Activated T-helper 1 cell treated with anti-CD3 and anti-CD28 coated beads, Interleukin-12 subunit alpha, Interleukin-12 subunit beta, Interleukin-2, Interleukin-4 antibody, amounts not matched to agents 30 ng/mL and 10 ng/mL and 1 ng/mL, durations not matched to agents 14 hours and 24 hours and 36 hours (primary cell): ENCODE measurements at regions not wholly inside any gene's neighbourhood (a gene's known extent, or its start where the extent isn't known, plus 50 kb on each side); places are given as distances from the start of the nearest gene placed in this dataset.

ENCODE experiments used
- DNase-seq: peaks from one replicate; pipeline ENCODE4 v3.0.0; 2021; ENCODE audit warnings: low spot score
- H3K27ac Mint-ChIP-seq: one replicate; pipeline ENCODE4 v1.8.0; 2021; ENCODE audit warnings: mild to moderate bottlenecking, mixed read lengths
- H3K27me3 Mint-ChIP-seq: one replicate; pipeline ENCODE4 v1.8.0; 2022; ENCODE audit warnings: mild to moderate bottlenecking, moderate library complexity, mixed read lengths; ENCODE audit not compliant: insufficient read depth
- H3K36me3 Mint-ChIP-seq: one replicate; pipeline ENCODE4 v1.8.0; 2021; ENCODE audit warnings: low read depth, mixed read lengths
- H3K4me1 Mint-ChIP-seq: one replicate; pipeline ENCODE4 v1.8.0; 2021; ENCODE audit warnings: low read depth, mixed read lengths
- H3K4me3 Mint-ChIP-seq: one replicate; pipeline ENCODE4 v1.8.0; 2021; ENCODE audit warnings: mild to moderate bottlenecking, moderate library complexity, mixed read lengths
- H3K9me3 Mint-ChIP-seq: one replicate; pipeline ENCODE4 v1.8.0; 2021; ENCODE audit warnings: mixed read lengths
- intact Hi-C: fragments of 100-400 bp; cut with micrococcal nuclease; formaldehyde crosslinking; loops from one replicate; pipeline ENCODE4 v1.15.1; 2024

GRCh38 chr1:95956215-95956614 lies 722.2 kb downstream of the RWDD3 start:
- intact Hi-C loops = no loop called here
- H3K36me3 Mint-ChIP-seq = no peaks in the 10 kb centered on the region
- no peak for DNase-seq
- no peaks in the 10 kb centered on the region for H3K4me1 Mint-ChIP-seq
- H3K4me3 Mint-ChIP-seq = no peak overlapping the region
- H3K27ac Mint-ChIP-seq = no peak overlapping the region
- peaks cover 3% of the 10 kb centered on the region for H3K9me3 Mint-ChIP-seq
- no peaks in the 10 kb centered on the region for H3K27me3 Mint-ChIP-seq

- intact Hi-C loops = no loop called here
- Mint-ChIP-seq H3K4me1 (no peaks in the 10 kb centered on the region), H3K27me3 (no peaks in the 10 kb centered on the region), H3K9me3 (peaks cover 3% of the 10 kb centered on the region), H3K36me3 (no peaks in the 10 kb centered on the region), H3K27ac (no peak overlapping the region), H3K4me3 (no peak overlapping the region)
- no peak for DNase-seq
Measured at GRCh38 chr1:95957748-95958147, 723.7 kb downstream of the RWDD3 start.

- no peaks in the 10 kb centered on the region for H3K27me3 Mint-ChIP-seq
- DNase-seq = no peak
- intact Hi-C loops = no loop called here
- H3K4me1 Mint-ChIP-seq = no peaks in the 10 kb centered on the region
- peaks cover 6% of the 10 kb centered on the region for H3K9me3 Mint-ChIP-seq
- H3K36me3 Mint-ChIP-seq = no peaks in the 10 kb centered on the region
- no peak overlapping the region for H3K4me3 Mint-ChIP-seq
- H3K27ac Mint-ChIP-seq = no peak overlapping the region
Measured at GRCh38 chr1:95966866-95967265, 732.9 kb downstream of the RWDD3 start.

GRCh38 chr1:95974586-95974985 lies 740.6 kb downstream of the RWDD3 start:
- H3K4me1 Mint-ChIP-seq = no peaks in the 10 kb centered on the region
- intact Hi-C loops = no loop called here
- no peaks in the 10 kb centered on the region for H3K27me3 Mint-ChIP-seq
- H3K9me3 Mint-ChIP-seq = peaks cover 5% of the 10 kb centered on the region
- no peak overlapping the region for H3K27ac Mint-ChIP-seq
- no peak overlapping the region for H3K4me3 Mint-ChIP-seq
- H3K36me3 Mint-ChIP-seq = no peaks in the 10 kb centered on the region
- no peak for DNase-seq

GRCh38 chr1:95982711-95983110 lies 738.9 kb upstream of the PTBP2 start:
- Mint-ChIP-seq H3K4me1 (no peaks in the 10 kb centered on the region), H3K36me3 (no peaks in the 10 kb centered on the region), H3K9me3 (no peaks in the 10 kb centered on the region), H3K4me3 (no peak overlapping the region), H3K27me3 (no peaks in the 10 kb centered on the region), H3K27ac (no peak overlapping the region)
- DNase-seq = no peak
- intact Hi-C loops = no loop called here

- H3K27ac Mint-ChIP-seq = no peak overlapping the region
- intact Hi-C loops = no loop called here
- no peaks in the 10 kb centered on the region for H3K4me1 Mint-ChIP-seq
- no peak overlapping the region for H3K4me3 Mint-ChIP-seq
- DNase-seq = no peak
- H3K27me3 Mint-ChIP-seq = no peaks in the 10 kb centered on the region
- H3K9me3 Mint-ChIP-seq = no peaks in the 10 kb centered on the region
- no peaks in the 10 kb centered on the region for H3K36me3 Mint-ChIP-seq
Measured at GRCh38 chr1:95983831-95984230, 737.8 kb upstream of the PTBP2 start.

GRCh38 chr1:95984798-95985374 lies 736.7 kb upstream of the PTBP2 start:
- H3K4me1 Mint-ChIP-seq = no peaks in the 10 kb centered on the region
- no peaks in the 10 kb centered on the region for H3K9me3 Mint-ChIP-seq
- no peaks in the 10 kb centered on the region for H3K27me3 Mint-ChIP-seq
- no peak overlapping the region for H3K27ac Mint-ChIP-seq
- intact Hi-C loops = no loop called here
- DNase-seq = no peak
- H3K4me3 Mint-ChIP-seq = no peak overlapping the region
- H3K36me3 Mint-ChIP-seq = no peaks in the 10 kb centered on the region

GRCh38 chr1:95990033-95990432 lies 731.6 kb upstream of the PTBP2 start:
- Mint-ChIP-seq H3K27me3 (no peaks in the 10 kb centered on the region), H3K27ac (no peak overlapping the region), H3K4me3 (no peak overlapping the region), H3K4me1 (no peaks in the 10 kb centered on the region), H3K9me3 (no peaks in the 10 kb centered on the region), H3K36me3 (no peaks in the 10 kb centered on the region)
- intact Hi-C loops = no loop called here
- DNase-seq = no peak

- H3K4me3 Mint-ChIP-seq = no peak overlapping the region
- intact Hi-C loops = no loop called here
- no peaks in the 10 kb centered on the region for H3K4me1 Mint-ChIP-seq
- no peaks in the 10 kb centered on the region for H3K9me3 Mint-ChIP-seq
- H3K36me3 Mint-ChIP-seq = no peaks in the 10 kb centered on the region
- DNase-seq = no peak
- no peaks in the 10 kb centered on the region for H3K27me3 Mint-ChIP-seq
- H3K27ac Mint-ChIP-seq = no peak overlapping the region
Measured at GRCh38 chr1:95991787-95992520, 729.6 kb upstream of the PTBP2 start.

GRCh38 chr1:95994643-95995042 lies 726.9 kb upstream of the PTBP2 start:
- Mint-ChIP-seq H3K27me3 (no peaks in the 10 kb centered on the region), H3K9me3 (no peaks in the 10 kb centered on the region), H3K36me3 (no peaks in the 10 kb centered on the region), H3K4me1 (no peaks in the 10 kb centered on the region), H3K27ac (no peak overlapping the region), H3K4me3 (no peak overlapping the region)
- no peak for DNase-seq
- intact Hi-C loops = no loop called here

- DNase-seq = no peak
- H3K4me1 Mint-ChIP-seq = no peaks in the 10 kb centered on the region
- H3K27me3 Mint-ChIP-seq = no peaks in the 10 kb centered on the region
- H3K27ac Mint-ChIP-seq = no peak overlapping the region
- no peaks in the 10 kb centered on the region for H3K9me3 Mint-ChIP-seq
- intact Hi-C loops = no loop called here
- no peaks in the 10 kb centered on the region for H3K36me3 Mint-ChIP-seq
- no peak overlapping the region for H3K4me3 Mint-ChIP-seq
Measured at GRCh38 chr1:96002201-96002600, 719.4 kb upstream of the PTBP2 start.

GRCh38 chr1:96002969-96003964 lies 718.3 kb upstream of the PTBP2 start:
- no peaks in the 10 kb centered on the region for H3K9me3 Mint-ChIP-seq
- no peaks in the 10 kb centered on the region for H3K27me3 Mint-ChIP-seq
- H3K36me3 Mint-ChIP-seq = no peaks in the 10 kb centered on the region
- H3K4me1 Mint-ChIP-seq = no peaks in the 10 kb centered on the region
- intact Hi-C loops = no loop called here
- H3K27ac Mint-ChIP-seq = no peak overlapping the region
- no peak for DNase-seq
- no peak overlapping the region for H3K4me3 Mint-ChIP-seq

GRCh38 chr1:96009831-96010434 lies 711.7 kb upstream of the PTBP2 start:
- Mint-ChIP-seq H3K9me3 (no peaks in the 10 kb centered on the region), H3K36me3 (no peaks in the 10 kb centered on the region), H3K4me1 (no peaks in the 10 kb centered on the region), H3K27me3 (no peaks in the 10 kb centered on the region), H3K27ac (no peak overlapping the region), H3K4me3 (no peak overlapping the region)
- intact Hi-C loops = no loop called here
- DNase-seq = no peak
